COLO829 (cell line): ENCODE measurements at regions not wholly inside any gene's neighbourhood (a gene's known extent, or its start where the extent isn't known, plus 50 kb on each side); places are given as distances from the start of the nearest gene placed in this dataset.
"Not testable (repeated sequence)": the region's sequence is repeated elsewhere in the genome, so short reads cannot be mapped to it uniquely, and the experiment has no call there.

Source experiments
- DNase-seq: peaks from one replicate; pipeline ENCODE4 v3.0.0; 2012; ENCODE audit warnings: low spot score

DNA sequence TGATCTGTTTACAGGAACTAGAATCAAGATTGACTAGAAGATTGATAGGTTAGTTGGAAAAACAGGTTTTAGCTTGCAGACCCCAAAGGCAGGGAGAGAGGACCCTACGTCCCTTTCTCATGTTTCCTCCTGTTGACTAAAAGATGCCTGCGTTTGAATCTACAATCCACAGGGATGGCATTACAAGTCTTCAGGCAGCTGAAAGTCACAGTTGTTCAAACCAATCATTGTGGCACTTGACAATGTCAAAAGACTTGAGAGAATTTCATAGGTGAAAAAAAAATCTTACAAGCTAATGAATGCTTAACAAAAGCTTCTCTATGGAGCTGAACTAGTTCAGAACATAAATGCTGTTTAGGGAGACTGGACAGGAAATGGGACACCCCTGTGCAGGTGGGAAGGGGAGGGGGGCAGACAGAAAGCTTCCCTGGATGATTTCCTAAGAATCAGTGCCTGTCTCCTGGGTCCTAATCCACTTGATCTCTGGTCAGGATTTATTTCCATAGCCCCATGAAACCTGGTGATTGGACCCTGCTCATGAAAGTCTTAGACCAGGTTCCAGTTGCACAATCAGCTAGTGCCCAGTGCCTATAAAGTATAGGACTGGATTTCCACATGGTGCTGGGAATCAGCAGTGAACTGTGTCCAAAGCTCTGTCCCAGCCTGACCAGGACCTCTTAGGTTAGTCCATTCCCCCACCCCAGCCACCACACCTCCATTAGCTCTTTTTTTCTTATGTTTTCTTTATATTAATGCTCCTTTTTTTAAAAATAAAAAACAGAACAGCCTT, 91.6 kb upstream of the BCAR3 start:
- no peak for DNase-seq

DNA sequence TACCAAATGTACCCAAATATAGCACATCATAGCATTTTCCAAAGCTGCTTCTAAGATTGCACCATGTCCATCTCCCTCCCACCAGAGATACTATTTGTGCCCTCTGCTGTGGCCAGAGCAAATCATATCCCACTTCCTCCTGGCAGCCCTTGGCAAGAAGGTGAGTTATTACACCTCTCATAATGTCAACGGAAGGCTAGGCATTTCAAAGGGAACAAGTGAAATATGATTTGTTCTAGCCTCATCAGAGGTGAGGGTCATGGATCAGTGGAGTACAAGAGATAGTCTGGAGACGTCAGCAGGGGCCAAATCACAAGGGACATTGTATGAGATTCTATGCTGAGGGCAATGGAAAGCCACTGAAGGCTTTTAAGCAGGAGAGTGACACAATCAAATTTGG, 90.2 kb upstream of the BCAR3 start:
- DNase-seq, result no peak

DNA sequence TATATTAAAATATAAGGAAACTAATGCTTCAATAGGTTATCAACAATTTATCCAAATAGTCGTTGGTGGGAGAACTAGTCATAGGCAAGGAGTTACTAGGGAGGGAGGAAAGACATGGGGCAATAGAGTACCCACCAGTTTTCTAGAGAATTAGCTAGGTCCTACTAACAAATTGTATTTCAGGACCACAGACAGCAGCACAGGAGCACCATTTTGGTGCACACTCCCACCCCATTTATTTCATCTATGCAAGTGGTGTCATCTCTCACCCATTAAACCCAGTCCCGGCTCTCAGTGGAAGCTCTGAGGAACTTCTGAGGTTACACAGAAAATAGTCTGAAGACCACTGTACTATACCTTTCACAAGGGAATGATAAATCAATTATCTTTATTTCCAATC, 89.0 kb upstream of the BCAR3 start:
- no peak for DNase-seq

DNA sequence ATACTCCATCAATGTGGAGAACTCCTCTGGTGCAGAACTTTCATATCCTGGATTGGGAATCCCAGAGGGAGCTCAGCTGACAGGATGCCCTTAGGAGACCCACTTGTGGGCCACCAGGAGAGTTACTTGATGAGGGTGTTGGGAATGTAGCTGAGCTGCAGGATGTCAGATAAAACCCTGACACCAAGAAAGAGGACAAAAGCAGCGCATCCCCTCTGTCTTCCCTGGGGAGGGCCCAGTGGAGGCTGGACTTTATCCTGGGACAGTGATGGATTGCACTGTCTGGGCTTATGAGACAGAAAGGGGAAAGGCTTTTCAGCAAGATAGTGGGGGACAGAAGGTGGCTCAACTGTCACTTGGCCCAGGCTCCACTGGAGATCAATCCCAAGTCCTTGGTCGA, 88.1 kb upstream of the BCAR3 start:
- no peak for DNase-seq

DNA sequence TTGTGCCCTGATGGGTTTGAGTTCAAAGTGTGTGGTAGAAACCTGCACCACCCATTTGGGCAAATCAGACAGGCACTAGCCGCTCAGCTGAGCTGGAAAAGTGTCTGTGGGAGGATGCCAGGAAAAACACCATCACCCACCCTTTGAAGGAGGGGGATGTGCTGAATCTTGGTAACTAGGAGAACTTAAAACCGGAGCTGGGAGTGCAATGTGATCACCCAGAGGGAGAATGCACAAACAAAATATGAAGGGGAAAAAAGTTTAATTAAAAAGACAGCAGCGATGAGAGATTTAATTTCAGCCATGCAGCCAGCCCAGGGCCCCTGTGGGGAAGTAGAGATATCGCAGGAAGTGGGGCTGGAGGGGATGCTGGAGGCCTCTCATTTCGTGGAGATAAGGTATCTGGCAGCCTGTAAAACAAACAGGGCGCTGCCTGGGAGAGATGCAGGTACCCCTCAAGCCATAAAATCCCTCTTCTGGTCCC, 86.8 kb upstream of the BCAR3 start:
- DNase-seq, result no peak

DNA sequence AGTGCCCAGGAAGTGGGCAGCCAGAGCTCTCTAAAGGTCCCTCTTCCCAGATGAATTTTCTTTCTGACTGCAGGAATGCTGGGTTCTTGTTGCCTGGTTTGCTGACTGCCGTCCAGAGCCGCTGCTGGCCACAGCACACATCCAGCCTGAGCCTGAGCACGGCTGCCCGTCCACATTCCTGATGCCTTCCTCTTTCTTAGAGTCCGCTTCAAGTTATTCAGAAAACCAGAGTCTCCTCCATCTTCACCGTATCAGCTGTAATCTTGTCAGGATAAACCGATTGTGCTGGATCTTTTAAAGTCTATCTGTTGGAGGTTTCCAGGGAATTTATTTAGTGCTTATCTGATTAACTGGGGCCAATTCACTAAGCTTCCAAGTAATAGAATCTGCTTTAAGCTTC, 84.8 kb upstream of the BCAR3 start:
- DNase-seq, result no peak

DNA sequence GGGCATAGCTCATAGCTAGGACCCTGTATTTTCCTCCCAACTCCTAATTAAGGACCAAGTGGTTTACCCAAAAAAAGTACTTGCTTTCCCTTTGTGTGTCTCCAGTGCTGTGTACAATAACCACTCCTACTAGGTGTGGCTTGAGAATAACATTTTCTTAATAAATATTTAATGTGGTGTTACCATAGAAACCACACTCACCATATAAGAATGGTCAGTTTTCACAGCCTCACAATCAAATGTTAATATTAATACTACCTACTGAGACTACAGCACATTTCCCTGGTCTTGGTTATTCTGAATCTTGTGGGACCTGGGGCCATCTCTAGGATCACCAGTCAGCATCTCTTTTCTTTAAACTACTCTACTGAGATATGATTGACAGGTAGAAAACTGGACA, 83.5 kb upstream of the BCAR3 start:
- DNase-seq, result no peak

DNA sequence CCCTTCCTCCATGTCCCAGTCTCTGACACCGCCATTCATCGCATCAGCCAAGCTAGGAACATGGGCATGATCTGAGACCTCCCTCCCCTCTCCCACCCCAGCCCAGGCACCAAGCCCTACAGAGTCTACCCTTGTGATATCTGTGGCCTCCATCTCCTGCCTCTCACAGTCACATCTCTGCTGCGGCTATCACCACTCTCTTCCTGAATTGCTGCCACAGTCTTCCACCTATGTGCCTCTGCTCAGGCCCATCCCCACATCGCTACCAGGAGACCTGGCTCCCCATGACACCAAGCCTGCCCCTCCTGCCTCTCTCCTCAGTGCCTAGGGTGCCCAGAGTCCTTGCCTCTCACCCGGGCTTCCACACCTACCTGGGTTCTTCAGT, 82.7 kb upstream of the BCAR3 start:
- no peak for DNase-seq

DNA sequence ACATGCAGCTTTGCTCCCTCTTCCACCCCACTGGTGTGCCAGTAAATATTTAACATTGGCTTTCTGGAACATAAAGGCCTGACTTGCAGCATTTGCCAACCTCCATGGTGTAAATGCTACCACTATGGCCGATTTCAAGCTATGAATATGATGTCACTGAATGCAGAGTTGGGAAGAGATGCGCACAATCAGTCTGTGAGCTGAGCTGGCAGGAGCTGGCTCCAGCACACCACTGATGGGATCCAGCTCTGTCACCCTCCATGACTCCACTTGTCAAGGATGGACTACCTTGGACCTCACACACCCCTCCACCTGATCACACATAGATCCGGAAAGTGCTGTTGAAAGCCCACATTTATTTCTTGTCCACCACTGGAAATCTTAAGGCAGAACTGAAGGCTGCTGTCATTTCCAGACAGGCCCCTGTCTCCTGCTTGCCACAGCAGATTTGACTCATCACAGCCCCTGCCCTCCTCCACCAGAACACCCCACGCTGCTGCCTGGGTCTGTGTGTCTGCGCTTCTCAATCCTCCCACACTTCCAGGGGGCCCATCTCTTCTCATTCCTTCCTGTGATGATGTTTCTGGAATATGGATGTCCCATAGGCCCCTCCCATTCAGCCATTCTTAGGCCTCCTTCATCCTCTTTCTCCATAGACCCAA, 82.2 kb upstream of the BCAR3 start:
- DNase-seq, result no peak

DNA sequence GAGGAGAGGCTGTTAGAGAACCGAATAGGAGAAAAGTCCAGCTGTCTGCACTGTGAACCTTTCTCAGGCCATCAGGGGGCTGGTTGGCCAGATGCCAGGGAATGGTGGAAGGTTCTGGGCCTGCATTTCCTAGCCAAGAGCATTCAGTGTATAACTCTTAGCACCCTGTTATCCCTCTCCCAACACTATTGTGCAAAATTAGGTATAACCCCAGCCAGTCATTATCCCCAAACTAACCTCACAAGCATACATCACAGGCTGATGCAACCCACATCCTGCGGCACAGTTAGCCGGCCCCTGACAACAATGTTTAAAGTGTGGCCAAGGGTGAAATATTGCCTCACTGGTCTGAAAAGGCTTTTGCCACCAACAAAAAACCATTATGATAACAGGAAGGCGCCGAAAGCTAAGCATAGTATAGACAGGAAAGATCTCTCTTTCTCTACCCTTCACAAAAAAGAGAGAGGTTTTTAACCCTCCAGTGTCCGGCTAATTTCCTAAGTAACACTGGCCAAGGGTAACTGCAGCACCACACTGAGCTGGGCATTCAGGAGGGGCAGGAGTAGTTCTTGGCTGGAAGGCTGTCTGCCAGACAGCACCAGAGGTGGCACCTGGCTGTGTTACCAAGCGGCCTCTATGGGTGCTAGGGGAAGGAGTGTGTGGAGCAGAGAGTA, 77.3 kb upstream of the BCAR3 start:
- peak; percentile 12 for DNase-seq

DNA sequence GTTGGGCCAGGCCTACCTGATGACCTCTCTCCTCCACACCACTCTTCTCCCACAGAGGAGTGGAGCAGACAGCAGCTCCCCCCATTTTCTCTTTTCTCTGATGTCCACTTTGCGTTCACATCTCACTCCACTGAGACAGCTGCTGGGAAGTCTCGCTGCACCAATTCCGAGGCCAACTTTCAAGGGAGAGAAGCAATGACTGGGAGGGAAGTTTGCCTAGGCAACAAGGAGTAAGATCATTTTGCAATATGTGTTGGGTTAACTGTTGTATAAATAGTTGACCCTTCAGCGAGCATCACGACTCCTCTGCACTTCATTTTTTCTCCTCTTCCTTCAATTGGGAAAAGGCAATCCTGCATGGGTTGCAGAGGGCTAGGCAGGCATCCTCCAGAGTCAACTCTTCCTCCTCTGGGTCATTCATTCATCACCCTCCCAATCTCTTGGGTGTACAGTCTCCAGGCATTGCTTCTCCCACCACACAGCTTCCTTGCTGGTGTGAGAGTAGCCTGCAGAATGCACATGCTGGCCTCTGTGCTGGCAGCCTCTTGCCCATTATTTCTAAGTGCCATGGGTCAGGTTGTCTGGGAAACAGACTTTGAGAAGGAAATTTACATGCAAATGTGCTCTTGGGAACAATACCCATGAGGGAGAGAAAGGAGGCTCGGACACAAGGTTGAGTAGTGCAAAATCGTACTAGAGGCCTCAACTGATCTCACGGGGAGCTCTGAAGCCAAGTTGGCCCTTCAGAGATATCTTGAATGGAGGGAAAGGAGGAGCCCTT, 75.8 kb upstream of the BCAR3 start:
- DNase-seq, result no peak

DNA sequence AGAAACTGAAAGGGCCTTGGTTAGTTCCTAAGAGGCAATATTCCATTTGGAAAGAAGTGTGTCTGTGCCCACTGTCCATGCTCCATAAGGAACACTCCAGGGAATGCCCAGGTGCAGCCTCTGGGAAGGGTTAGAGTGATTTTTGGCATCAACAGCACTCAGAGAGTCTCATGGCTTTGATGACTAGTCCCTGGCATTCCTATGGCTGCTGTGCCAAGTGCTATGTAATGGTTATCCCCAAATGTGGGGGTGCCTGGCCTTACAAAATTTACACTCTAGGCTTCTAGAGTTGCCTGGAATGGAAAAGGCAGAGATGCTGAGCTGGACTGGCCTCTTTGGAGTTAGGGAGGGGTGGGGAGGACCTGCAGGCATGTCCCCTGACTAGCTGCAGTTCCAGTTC, 75.0 kb upstream of the BCAR3 start:
- DNase-seq, result no peak

DNA sequence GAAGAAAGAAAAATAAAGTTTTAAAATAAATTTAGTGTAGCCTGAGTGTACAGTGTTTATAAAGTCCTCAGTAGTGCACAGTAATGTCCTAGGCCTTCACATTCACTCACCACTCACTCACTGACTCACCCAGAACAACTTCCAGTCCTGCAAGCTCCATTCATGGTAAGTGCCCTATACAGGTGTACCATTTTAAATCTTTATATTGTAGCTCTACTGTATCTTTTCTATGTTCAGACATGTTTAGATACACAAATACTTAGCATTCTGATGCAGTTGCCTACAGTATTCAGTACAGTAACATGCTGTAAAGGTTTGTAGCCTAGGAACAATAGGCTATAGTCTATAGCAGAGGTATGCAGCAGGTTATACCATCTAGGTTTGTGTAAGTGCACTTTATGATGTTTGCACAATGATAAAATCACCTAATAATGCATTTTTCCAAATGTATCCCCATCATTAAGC, 73.6 kb upstream of the BCAR3 start:
- DNase-seq, result not testable (repeated sequence)

DNA sequence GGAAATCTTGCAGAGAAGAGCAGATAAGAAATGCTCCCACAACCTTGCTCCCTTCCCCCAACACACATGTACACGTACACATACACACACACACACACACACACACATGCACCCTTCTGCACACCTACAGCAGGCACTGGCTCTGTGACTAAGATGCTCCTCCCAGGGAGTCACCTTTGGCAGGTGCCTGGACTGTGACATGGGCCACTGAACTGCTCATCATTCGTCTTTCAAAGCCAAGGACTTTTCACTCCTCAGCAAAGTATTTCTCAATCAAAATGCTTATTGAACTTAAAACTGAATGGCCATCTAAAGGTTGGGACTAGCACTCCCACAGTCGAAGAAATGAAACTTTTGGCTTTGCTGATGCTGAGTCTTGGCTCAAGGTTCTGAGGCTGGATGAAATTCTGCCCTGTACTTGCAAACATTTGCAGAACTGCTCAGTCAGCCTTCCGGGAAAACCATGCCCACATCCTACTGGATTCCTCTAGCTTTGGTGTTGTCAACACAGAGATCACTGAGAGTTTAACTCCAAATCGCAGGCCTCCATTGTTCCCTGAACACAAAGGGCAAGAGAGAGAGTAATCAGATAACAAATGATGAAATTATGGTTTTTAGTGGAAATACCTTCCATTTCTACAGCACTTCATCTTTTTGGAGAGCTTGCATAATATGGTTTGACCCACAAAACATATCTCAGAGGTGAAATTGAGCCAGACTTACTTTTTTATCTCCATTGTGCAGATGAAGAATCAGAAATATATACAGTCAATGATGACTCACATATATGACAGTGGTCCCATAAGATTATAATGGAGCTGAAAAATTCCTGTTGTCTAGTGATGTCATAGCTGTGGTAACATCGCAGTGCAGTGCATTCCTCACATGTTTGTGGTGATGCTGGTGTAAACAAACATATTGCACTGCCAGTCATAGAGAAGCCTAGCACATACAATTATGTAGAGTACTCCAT, 72.4 kb upstream of the BCAR3 start:
- no peak for DNase-seq

DNA sequence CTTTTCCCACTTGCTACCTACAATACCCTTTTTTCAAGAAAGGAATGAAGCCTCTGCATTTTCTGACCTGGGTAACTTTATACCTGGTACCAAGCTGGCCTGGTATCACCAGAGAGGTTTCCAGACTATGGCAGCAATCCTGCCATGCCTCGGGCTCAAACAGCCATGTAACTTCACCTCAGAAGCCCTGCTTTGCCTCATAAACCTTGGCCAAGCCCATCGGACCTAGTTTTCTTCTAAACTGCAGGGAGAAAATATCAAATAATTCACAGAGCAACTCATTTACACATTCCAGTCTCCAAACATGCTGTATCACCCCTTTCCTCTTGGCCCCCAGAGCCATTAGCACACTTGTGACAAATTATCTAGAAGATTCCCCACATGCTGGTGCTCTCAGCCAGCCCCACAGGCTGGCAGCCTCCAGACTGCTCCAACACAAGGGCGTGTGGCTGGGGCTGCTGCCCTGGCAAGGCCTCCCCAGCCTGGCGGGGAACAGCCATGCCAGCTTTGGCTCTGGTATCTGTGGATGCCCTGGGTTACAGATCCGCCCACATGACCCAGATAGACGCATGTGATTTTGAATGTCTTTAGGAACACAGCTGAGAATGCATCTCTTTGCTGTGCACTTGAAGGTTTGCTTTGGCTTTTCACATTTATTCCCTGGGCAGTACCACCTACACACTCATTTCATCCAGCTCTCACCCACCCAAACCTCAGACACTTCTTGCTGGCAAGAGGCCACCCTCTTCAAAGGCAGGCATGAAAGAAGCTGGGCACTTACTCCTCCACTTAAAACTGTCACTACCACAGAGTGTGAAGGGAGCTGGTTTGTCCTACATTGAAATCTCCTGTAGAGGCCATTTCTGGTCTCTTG, 70.0 kb upstream of the BCAR3 start:
- peak; percentile 38 for DNase-seq

DNA sequence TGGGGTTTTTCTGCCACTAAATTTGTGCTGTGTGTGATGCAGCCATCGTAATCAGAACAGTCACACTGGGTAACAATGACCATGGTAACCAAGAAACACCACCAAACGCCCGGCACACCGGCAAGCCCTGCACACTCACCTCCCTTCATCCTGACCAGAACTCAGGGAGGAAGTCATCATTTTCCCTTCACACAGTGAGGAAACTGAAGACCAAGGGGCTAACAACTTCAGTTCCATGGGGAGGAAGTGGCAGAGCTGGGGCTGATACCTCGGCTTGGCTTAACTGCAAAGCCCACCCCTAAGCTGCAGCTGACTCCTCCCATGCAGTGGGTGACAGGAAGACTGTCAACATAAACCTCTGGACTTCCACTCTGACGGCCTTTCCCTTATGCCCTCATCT, 69.3 kb upstream of the BCAR3 start:
- no peak for DNase-seq

DNA sequence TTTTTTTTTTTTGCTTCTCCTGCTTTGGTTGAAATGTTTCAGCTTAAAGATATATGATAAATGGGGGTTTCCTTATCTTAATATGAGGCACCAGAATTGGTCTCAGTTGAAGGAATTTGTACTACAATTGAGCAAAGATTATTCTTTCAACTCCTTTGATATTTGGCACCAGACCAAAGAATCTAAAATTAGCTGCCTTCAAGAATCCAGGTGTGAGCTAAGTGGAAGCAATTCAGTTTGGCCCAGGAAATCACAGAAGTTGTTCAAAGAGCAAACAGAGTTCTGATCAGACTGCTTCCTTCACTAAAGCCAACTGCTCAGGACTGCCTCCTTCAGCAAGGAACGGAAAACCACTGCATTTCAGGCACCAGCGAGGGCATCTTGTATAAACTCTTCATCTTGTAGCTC, 68.3 kb upstream of the BCAR3 start:
- DNase-seq, result no peak

DNA sequence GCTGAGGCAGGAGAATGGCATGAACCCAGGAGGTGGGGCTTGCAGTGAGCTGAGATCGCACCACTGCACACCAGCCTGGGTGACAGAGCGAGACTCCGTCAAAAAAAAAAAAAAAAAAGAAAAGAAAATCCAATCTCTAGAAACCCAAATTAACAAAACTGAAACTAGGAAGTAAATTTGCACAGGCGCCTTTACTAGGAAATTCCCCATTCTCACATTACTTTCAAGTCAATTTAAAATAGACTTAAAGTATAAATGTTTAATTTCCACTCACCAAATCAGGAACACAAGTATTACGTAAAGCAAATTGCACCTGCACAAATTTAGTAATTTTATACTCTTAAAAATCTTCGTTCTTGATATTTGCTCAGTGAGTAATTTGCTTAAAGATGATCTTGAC, 67.8 kb upstream of the BCAR3 start:
- DNase-seq, result no peak

DNA sequence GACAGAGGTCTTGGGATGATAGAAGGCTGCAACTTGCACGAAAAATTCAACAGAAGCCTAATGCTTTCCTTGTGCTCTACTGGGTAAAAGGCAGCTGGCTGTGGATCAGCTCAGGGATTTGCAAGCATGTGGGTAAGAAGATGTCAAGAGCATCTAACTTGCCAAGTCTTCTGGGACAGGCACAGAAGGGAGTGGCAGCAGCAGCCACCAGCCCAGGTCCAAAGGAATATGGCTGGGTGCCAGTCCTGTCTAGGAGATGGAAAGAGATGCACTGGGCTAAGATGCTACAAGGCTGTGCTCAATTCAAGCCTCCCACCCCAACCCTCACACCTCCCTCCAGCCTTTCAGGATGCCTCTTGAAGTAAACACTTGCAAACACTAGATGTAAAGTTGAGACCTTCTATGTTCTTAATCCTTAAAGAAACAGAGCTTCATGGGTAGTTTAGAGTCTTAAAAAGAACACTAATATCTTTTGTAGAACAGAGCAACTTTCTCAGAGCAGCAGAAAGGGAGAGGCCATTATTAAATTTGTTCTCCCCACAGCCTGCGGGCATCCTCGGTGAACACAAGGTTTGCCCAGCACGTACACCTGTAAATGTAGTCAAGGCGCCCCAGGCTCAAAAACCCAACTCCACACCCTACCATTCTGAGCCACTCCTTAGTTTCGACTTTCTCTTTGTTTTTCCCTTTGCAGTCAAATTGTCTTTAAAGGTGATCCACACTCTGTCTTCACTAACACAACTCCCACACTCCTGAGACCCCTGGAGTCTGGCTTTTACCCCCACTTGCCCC, 64.6 kb upstream of the BCAR3 start:
- no peak for DNase-seq
